GF-D8 (cell line): ENCODE measurements at regions not wholly inside any gene's neighbourhood (a gene's known extent, or its start where the extent isn't known, plus 50 kb on each side); places are given as distances from the start of the nearest gene placed in this dataset.
"Not testable (repeated sequence)": the region's sequence is repeated elsewhere in the genome, so short reads cannot be mapped to it uniquely, and the experiment has no call there.

Experiments used
- DNase-seq: peaks from one replicate; lab custom pipeline; 2025; lab: John Stamatoyannopoulos, UW

- DNase-seq, result no peak
Observed at GRCh38 chr10:121137533-121137932, 286.4 kb downstream of the WDR11 start.

GRCh38 chr10:121138112-121138860 is 287.1 kb downstream of the WDR11 start:
- no peak for DNase-seq

- no peak for DNase-seq
Observed at GRCh38 chr10:121138918-121139317, 287.8 kb downstream of the WDR11 start.

- not testable (repeated sequence) for DNase-seq
Observed at GRCh38 chr10:121145802-121146395, 294.7 kb downstream of the WDR11 start.

GRCh38 chr10:121148921-121149320 is 297.8 kb downstream of the WDR11 start:
- DNase-seq, result no peak

- DNase-seq, result no peak
Observed at GRCh38 chr10:121152033-121152432, 300.9 kb downstream of the WDR11 start.

GRCh38 chr10:121152935-121153334 is 301.8 kb downstream of the WDR11 start:
- DNase-seq, result no peak

- no peak for DNase-seq
Observed at GRCh38 chr10:121154310-121154709, 303.1 kb downstream of the WDR11 start.

GRCh38 chr10:121154846-121155245 is 303.7 kb downstream of the WDR11 start:
- no peak for DNase-seq

GRCh38 chr10:121155742-121156474 is 304.7 kb downstream of the WDR11 start:
- DNase-seq, result no peak

- peak; percentile 79 for DNase-seq
Observed at GRCh38 chr10:121157998-121158397, 306.8 kb downstream of the WDR11 start.

- DNase-seq, result no peak
Observed at GRCh38 chr10:121158988-121159579, 307.9 kb downstream of the WDR11 start.

- no peak for DNase-seq
Observed at GRCh38 chr10:121159670-121160069, 308.5 kb downstream of the WDR11 start.

- DNase-seq, result no peak
Observed at GRCh38 chr10:121165276-121165675, 314.1 kb downstream of the WDR11 start.

- no peak for DNase-seq
Observed at GRCh38 chr10:121167534-121168243, 316.5 kb downstream of the WDR11 start.

- DNase-seq, result no peak
Observed at GRCh38 chr10:121168545-121169216, 317.5 kb downstream of the WDR11 start.

GRCh38 chr10:121169406-121169805 is 318.2 kb downstream of the WDR11 start:
- DNase-seq, result no peak

GRCh38 chr10:121171825-121172787 is 320.9 kb downstream of the WDR11 start:
- DNase-seq, result no peak

GRCh38 chr10:121179006-121179405 is 327.8 kb downstream of the WDR11 start:
- DNase-seq, result no peak

- no peak for DNase-seq
Observed at GRCh38 chr10:121182219-121182618, 331.1 kb downstream of the WDR11 start.
